ENCODE measurements at regions not wholly inside any gene's neighbourhood (a gene's known extent, or its start where the extent isn't known, plus 50 kb on each side); places are given as distances from the start of the nearest gene placed in this dataset.

DNA sequence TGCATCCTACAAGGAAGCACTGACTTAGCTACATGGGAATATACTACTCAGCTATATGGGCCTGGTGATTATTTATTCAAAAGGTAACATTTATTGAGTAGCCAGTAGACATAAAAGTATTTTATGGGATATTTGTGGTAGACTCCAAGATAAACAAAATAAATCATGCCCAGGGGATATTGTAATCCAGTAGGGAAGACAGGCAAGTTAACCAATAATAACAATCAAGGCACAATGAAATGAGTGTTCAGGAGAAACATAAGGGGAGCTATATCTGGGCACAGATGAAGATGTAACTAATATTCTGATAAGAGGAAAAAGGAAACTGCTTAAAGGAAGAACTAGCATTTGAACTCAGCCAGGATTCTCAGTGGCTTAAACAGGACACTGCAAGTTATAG is 161.4 kb upstream of the MTNR1B start:
- no peak for DNase-seq

DNA sequence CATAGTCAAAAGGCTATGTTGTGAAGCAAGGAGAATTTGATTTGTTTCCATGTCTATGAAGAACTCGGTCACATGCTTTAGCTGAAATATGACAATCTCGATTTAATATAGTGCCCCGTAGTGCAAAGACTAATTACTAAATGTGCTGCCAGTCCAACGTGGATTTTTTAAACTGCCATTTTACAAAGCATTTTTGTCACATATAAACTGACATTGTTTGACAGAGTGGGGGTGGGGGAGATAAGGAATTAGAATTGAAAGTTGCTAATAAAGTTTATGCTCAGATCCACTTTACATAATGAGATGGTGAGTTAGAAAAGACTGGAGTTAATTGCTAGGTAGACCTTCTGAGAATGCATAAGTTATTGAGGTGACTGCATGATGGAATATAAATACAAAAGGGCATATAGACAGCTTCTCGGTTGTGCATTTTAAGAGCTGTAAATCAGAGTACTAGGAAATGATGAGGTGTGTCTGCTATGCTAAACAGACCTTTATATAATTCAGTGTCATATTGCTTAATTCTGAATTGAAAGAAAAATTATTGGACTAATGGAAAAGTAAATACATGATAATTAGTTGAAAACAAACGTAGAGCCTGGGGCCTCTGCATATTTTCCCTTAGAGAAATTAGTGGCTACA is 158.9 kb upstream of the MTNR1B start:
- DNase-seq, result no peak

DNA sequence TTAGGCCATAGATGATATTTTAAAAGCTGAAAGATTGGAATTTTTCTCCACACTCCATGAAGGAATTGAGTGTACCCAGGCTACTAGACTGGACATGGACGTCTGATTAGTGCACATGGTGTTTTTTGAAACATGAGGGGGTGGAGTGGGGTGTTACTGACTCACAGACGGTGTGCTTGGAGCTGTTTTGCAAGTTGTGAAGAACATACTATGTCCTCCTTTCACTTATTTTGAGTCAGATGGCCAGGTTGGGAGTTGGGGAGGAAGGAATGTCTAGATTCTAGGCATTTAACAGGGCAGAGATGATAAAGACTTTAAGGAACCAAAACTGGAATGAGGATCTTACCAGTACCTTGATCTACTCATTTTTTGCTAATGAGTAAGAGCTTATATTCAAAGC is 158.1 kb upstream of the MTNR1B start:
- no peak for DNase-seq

DNA sequence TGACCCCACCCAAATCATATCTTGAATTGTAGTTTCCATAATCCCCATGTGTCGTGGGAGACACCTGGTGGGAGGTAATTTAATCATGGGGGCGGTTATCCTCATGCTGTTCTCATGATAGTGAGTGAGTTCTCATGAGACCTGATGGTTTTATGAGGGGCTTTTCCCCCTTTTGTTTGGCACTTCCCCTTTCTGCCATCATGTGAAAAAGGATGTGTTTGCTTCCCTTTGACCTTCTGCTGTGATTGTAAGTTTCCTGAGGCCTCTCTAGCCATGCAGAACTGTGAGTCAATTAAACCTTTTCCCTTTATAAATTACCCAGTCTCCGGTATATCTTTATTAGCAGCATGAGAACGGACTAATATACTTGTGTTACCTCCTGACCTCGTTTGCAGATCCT is 156.6 kb upstream of the MTNR1B start:
- no peak for DNase-seq

DNA sequence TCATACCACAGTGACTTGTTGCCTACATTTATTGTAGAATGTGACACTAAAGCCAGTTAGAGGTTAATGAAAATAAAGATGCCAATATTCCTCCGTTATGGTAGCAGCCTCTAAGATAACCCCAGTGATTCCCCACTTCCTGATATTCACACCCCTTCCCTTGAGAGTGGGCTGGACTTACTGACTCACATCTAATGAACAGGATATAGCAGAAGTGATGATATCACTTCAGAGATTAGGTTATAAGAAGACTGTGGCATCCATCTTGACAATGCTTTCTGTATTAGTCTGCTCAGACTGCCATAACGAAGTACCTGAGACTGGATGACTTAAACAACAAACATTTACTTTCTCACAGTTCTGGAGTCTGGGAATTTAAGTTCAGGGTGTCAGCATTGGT is 149.6 kb upstream of the MTNR1B start:
- no peak for DNase-seq

DNA sequence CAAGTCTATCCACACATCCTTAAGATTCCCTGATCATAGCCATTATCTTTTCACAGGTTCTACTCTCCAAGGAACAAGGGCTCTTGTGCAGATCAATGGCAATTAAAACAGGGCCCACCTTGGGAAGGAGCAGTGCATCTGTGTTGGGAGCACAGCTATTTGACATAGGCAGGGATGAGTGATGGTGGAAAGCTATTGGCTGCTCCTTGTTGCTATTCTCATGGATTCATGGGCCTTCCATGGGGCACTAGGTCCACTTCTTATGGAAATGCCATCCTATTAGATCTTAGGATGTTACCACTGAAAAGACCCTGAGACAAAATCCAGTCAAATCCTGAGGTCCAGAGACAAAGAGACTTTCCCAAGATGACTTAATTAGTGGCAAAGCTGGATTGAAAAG is 148.6 kb upstream of the MTNR1B start:
- DNase-seq, result no peak

DNA sequence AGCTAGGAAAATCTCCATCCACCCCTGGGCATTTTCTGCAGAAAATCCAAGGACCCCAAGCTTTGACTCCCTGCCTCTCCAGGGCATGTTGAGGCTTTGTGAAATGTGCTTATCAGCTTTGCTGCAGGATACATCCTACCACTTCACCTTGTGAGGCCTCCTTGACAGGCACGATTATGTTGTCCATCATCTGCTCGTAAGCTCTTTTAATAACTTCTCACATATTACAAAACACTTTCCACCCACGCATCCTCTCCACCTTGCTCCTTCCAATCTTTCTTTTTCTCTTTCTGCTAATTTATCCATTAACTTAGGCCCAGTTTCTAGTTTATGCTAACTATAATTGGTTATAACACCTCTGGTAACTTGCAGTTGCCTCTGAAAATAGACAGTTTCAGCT is 147.0 kb upstream of the MTNR1B start:
- DNase-seq, result no peak

DNA sequence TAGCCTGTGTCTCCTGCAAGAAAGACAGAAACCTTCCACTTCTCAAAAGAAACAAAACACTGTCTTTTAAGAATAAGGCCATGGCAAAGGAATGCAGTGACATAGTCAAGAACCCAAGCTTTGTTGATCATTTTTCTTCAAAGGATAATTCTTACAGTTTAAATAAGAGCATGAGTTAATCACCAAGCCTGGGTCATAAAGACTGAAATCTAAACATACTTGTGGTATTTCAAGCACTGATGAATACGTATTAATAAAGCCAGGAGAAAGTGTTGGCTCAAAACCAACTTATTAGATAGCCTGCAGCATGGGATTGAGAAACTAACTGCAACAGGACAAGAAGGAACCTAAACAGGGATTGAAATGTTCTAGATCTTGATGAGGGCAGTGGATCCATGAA is 143.3 kb upstream of the MTNR1B start:
- peak; percentile 59 for DNase-seq

DNA sequence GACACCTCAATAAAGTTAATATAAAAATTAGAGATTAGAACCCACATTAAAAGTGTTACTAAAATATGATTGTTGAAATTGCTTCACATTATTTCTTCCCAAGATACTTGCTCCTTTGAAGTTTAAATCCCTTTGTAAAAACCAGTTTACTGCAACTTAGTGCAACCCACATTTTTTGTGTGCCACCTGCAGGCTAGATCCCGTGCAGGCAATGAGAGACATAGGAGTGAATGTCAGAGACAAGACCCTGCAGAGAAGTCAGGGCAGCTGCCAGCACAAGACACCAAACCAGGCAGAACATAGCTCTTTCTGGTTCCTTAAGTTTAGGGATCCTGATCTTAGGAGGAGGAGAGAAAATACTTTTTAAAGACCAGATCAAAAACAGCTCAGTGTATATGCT is 142.8 kb upstream of the MTNR1B start:
- no peak for DNase-seq

DNA sequence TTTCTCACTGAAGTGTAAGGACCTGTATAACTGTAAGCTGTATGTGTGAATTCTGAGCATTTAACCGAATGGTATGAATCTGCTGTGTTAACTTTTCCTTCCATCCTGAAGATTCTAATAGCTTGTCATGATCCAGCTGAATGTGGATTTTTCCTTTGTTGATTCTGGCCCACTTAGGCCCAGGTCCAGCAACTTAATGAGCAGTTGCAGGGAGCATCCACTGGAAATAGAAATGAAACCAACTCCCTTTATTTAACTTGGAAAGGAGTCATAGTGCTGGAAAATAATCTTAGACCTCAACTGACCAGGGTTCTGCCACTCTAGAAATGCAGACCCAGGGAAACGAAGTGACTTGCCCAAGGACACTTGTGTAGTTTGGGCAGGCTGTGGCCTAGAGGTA is 142.3 kb upstream of the MTNR1B start:
- DNase-seq, result peak; percentile 29

DNA sequence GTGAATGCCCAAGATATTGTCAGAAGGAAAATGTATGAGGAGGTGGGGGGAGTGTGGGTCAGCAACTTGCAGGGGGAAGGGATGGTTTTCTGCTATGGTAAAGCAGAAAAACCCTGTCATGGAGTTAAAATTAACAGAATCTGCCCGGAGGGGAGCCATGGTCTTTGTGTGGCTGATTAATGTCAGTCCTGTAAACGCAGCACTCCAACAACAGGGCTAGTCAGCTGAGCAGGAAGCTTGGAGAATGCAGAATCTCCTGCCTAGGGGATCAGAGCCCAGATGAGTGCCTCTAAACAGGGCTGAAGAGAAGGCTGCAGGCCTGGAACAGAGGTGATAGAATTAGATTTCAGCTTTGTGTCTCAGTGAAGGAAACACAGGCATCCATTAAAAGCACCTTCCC is 140.9 kb upstream of the MTNR1B start:
- DNase-seq, result no peak

DNA sequence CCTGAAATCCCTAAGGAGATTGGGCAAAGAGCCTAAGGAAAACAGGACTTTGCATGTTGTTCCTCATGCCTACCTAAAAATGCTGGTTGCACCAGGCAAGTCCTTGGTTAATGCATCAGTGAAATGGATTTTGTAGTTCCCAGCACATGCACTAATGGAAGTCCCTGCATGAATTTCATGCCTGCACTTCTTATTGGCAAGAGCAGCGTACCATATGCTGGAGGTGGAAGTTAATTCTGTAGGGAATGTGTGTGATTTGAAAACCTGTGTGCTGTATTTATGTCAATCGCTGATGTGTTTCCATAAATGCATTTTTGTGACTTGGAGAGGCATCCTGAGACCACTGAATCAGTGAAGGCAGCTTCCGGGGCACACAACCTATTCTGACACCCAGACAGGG is 140.3 kb upstream of the MTNR1B start:
- no peak for DNase-seq

DNA sequence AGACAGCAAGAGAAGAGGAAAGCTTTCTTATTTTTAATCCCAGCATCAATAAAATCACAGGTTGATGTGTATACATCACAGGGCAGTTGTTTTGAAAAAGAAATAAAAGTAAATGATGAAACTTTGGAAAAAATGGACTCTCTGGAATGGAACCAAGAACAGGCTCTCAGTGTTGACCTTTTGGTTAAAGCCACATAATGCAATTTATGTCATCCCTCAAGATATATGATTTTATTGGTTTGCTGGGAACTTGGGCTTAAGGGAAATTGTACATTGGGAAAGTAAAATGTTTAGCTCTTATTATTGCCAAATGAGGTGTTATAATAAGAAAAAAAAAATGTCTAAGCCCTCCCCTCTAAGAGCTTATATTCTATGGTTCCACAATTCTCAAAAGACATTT is 139.8 kb upstream of the MTNR1B start:
- no peak for DNase-seq

DNA sequence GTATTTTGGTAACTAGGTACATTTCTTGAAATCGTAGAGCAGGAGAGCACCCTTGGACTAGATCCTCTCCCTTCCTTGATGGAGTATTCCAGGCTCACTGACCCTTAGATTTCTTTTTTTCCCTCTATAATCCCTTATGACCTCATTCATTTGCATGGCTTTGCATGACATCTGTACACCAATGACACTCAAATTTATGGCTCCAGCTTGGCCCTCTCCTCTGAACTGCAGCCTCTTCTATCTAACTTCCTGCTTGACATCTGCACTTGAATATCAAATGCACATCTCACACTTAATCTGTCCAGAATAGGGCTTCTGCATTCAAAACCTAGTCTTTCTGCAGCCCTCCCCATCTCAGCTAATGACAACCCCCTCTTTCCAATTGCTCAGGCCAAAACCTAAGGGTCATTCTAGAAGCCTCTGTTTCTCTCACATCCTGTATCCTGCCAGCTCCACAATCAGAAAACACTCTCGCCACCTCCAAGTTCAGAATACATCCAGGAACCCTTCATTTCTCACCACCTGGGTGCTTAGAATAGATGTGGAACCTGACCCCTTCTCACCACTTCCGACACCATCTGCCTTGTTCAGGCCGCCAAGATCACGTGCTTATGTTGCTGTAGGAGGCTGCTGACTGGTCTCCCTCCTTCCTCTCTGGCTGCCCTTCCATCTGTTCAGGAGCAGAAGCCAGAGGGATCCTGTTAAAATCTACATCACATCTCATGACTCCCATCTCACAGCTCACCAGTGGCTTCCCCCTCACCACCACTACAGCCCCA is 138.9 kb upstream of the MTNR1B start:
- no peak for DNase-seq

DNA sequence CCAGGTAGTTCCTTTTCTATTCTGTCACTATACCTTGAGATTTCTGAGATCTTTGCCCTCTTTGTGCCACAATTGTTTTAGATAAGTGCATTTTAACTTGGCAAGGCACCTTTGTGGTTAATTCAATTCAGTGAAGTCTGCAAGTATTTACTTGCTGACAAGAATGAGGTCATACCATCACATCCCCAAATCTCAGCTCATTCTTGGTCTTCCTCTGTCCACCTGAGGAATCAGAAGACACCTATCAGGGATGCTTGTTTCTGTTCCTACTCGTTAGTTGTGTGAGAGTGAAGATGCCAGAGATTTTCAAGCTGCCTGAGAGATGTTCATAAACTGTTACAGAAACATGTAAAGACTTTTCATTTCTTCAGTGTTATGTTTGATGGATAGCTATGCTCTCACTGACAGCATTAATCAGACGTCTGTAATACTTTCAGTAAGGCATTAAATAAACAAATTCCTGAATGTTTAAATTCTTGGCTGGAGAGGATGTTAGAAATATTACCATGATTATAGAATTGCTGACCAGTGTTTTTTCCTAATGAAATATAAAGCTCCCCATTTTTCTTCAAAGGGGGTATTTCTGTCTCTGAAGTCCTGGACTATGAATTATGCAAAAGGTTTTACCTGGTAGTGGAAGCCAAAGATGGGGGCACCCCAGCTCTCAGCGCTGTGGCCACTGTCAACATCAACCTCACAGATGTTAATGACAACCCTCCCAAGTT is 135.0 kb upstream of the MTNR1B start:
- DNase-seq, result no peak

DNA sequence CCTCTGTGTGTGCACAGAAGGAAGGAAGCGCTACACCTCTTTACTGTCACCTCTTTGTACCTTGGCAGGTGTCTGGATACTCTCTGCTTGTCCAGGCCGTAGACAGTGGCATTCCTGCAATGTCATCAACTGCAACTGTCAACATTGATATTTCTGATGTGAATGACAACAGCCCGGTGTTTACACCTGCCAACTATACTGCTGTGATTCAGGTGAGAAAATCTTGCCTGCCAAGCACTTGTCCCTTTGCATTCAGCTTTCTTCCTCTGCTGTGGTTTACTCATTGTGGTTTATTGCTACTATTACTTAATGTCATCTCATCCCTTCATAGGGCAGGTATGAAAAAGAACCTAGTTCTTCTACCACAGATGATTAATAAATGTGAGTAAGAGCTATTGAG is 131.9 kb upstream of the MTNR1B start:
- no peak for DNase-seq

DNA sequence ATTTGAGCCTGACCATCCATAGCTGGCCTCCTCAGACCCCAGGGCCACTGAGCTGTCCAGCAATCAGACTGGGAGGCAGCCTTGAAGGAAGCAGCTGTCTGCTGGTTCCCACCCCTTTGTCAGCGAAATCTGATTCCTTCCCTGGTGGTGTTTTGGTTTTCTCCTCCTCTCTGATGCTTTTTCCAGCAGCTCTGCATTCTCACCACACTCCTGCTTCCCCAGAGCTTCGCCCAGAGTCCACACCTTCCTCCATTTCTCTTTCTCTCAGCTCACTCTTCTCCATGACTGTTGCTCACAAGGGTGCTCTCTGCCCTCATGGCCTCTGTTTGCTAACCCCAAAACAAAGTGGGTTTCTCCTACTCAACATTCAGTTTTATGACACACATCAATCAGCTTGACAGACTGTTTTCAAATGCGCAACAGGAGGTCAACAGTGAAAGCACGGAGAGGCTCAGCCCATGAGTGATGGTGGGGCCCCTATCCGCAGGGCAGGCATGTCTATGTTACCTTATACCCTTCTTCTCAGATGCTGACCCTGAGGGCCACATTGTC is 130.6 kb upstream of the MTNR1B start:
- DNase-seq, result no peak

DNA sequence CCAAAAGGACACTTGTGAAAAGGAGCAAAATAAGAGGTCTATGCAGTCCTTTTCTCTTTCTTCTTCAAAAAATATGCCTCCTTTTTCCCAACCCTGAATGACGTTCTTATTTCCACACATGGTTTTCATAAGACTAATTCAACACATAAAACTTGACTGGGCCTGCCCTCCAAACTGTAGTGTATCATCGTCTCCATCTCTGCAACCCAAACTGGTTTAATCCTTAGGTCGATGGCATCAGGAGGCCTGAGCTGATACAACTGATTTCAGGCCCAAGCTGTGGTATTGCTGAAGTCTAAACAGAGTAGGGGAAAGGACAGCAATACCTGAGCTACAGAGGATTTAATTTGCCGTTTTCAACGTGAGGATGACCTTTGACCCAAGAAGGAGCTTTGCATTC is 130.0 kb upstream of the MTNR1B start:
- no peak for DNase-seq

DNA sequence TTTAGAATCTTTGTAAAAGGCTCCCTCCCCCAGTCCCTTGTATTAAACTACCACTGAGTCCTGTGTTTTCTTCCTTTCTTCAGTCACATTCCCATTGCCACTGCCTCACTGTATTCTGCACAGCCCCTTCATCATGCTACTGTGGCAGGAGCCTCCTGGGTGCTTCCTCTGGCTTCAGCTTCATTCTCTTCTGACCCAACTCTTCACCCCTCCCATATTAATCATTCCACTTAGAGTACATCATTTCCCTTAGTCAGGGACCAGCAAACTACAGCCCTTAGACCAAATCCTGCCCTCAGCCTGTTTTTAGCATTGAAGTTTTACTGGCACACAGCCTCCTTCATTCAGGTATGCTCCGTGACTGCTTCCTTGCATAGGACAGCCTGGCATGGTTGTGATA is 127.7 kb upstream of the MTNR1B start:
- no peak for DNase-seq

DNA sequence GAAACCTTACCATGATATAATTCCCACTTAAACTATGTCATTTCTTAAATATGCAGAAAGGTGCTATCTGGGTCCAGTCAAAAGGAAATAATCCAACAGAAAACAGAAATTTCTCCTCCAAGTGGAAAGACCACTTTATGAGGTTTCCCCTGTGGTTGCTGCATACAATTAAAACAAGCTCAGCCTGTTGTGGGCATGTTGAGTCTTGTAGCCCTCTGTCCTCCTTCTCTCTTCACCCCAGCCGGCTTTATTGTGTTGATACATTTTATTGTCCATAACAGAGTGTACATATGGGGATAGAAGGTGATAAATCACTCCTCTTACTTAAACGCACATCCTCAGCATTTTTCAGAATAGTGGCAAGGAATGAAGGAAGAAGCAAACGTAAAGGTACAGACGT is 126.0 kb upstream of the MTNR1B start:
- DNase-seq, result no peak

DNA sequence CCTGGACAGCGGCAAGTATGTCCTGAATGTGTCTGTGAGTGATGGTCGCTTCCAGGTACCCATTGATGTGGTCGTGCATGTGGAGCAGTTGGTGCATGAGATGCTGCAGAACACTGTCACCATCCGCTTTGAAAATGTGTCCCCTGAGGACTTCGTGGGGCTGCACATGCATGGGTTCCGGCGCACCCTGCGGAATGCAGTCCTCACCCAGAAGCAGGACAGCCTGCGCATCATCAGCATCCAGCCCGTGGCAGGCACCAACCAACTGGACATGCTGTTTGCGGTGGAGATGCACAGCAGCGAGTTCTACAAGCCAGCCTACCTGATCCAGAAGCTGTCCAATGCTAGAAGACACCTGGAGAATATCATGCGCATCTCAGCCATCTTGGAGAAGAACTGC is 125.3 kb upstream of the MTNR1B start:
- DNase-seq, result no peak

DNA sequence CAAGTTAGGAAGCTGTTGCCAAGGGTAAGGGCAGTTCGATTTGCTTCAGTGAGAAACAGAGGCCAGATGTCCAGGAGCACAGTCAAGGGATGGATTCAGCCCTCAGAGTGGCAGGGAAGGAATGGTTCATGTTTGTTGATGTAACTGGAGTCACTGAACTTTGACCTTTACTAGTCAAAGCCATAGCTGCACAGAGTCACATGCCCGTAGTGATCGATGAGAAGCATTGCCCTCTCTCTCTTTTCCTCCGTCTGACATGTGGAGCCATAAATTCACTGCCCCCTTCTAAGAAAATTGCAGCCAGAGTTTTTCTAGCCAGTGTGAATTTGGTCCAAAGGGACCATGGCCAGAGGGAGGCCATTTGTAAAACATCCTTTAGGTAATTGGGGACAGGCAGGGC is 124.1 kb upstream of the MTNR1B start:
- DNase-seq, result no peak

DNA sequence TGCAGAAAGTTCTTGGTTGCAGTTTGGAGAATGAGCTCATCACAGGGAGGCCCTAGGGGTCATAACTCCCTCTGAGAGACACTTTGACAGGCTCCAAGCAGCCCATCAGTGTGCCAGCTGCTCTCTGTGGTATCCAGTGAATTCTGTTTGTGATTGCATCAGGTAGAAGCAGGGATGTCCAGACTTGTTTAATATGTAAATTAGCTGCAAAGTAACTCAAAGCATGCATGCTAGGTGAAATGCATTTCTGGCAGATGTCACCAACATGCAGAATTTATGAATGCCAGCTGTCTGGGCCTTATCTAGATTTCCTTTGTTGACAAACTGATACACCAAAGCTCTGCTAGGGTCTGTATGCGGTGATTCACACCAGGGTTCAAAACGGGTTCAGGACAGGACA is 123.6 kb upstream of the MTNR1B start:
- DNase-seq, result no peak

DNA sequence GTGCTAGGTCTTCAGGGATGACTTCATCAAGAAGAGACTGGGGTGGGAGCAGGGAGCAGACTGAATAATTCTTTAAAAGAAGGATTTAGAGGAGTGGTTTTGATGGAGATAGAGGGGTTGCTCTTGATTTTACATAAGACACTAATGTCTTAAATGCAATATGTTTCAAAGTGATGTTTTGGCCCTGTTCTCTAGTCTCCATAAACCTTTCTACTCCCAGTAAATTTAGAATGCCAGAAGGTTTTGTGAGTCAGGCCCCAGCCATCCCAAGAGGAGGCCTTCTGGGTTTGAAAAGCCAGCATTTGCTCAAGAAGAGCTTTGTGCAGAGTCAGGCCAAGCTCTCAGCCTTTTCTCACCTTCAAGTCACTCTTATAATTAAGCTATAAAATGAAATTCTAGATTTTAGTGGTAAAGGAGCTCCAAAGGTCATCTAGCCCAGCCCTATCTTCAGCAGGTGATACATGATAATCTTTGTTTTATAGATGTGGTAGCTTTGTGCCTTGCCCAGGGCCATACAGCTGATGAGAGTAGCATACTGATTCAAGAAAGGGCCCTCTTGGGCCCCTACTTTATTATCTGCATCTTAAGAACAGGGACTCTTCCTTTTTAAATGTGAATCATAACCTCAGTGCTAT is 122.8 kb upstream of the MTNR1B start:
- no peak for DNase-seq

Measured in kidney glomerular epithelial cell (primary cell).